ENCODE measurements at regions not wholly inside any gene's neighbourhood (a gene's known extent, or its start where the extent isn't known, plus 50 kb on each side); places are given as distances from the start of the nearest gene placed in this dataset.
"Not testable (repeated sequence)": the region's sequence is repeated elsewhere in the genome, so short reads cannot be mapped to it uniquely, and the experiment has no call there.

- no peak for DNase-seq (ENCODE audit: low spot score)
Observed at GRCh38 chr2:35160871-35161270, 1194.7 kb upstream of the CRIM1 start.

DNA sequence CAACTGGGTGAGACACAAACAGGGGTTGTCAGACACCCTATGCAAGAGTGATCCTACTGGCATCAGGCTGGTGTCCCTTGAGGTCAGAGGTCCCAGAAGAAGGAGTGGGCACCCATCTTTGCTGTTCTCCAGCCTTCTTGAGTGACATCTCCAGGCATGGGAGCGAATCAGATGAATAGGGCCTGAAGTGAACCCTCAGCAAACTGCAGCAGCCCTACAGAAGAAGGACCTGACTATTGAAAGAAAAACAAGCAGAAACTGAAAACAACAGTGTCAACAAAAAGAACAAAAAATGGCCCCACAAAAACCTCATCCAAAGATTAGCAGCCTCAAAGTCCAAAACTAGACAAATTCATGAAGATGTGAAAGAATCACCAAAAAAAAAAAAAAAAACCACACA lies 1229.7 kb upstream of the CRIM1 start:
- no peak for DNase-seq (ENCODE audit: low spot score)

- no peak for DNase-seq (ENCODE audit: low spot score)
Observed at GRCh38 chr2:35125278-35125677, 1230.3 kb upstream of the CRIM1 start.

DNA sequence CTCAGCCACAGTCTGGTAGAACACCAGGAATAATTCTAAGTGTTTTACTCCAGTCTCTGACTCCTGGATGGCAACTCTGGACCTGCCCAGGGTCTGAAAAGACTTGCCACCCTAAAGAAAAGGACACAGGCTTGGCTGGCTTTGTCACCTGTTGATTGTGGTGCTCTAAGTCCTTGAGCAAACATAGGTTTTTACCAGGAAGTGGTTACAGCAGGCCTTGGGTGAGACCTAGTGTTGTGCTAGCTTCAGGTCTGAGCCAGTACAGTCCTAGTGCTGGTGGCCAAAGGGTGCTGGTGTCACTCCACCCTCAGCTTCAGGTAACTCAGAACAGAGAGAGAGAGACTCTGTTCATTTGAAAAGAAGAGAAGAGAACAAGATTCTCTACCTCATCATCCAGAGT lies 1239.4 kb upstream of the CRIM1 start:
- DNase-seq (ENCODE audit: low spot score) = no peak

- no peak for DNase-seq (ENCODE audit: low spot score)
Observed at GRCh38 chr2:35114765-35115164, 1240.8 kb upstream of the CRIM1 start.

GRCh38 chr2:35112367-35112766 lies 1243.2 kb upstream of the CRIM1 start:
- not testable (repeated sequence) for DNase-seq (ENCODE audit: low spot score)

DNA sequence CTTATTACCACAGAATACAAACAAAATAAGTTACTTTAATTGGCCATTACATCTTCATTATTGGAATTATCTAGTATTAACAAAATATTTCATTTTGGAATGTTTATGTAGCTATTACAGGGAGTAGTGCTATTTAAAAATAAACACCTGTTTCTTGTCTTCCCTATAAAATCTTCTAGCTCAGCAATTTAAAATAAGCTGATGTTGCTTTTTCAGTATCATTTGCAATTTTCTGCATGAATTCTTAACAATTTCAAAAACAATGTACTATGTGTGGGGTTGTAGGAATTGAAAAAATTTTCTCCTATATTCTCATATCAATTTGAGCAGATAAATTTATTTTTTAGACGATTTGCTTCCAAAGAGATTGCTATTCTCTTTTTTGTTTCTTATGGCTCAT lies 1251.3 kb upstream of the CRIM1 start:
- no peak for DNase-seq (ENCODE audit: low spot score)

- DNase-seq (ENCODE audit: low spot score) = peak; percentile 7
Observed at GRCh38 chr2:35099342-35099741, 1256.2 kb upstream of the CRIM1 start.

GRCh38 chr2:35082072-35082471 lies 1273.5 kb upstream of the CRIM1 start:
- no peak for DNase-seq (ENCODE audit: low spot score)

GRCh38 chr2:35081622-35082015 lies 1274.0 kb upstream of the CRIM1 start:
- DNase-seq (ENCODE audit: low spot score) = no peak

GRCh38 chr2:35081001-35081621 lies 1274.5 kb upstream of the CRIM1 start:
- DNase-seq (ENCODE audit: low spot score) = no peak

GRCh38 chr2:35080231-35080910 lies 1275.2 kb upstream of the CRIM1 start:
- DNase-seq (ENCODE audit: low spot score) = no peak

DNA sequence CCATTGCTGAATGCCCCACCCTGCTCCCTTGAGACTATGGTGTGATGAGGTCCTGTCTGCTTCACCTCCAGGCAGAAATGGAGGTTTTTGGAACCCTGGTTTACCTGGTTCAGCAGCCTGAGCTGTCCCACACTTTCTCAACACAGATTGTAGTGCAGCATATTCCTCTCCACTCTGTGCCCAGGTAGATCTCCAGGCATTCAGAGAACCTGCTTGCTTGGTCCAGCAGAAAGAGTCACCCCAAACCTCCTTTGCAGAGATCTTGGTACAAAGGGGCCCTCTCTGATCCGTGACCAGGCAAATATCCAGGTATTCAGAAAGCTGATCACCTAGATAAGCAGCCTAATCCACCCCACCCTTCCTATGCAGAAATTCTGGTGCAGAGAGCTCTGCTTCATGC lies 1288.2 kb upstream of the CRIM1 start:
- no peak for DNase-seq (ENCODE audit: low spot score)

- DNase-seq (ENCODE audit: low spot score) = no peak
Observed at GRCh38 chr2:35063836-35064235, 1291.7 kb upstream of the CRIM1 start.

- DNase-seq (ENCODE audit: low spot score) = no peak
Observed at GRCh38 chr2:35035883-35036282, 1319.7 kb upstream of the CRIM1 start.

DNA sequence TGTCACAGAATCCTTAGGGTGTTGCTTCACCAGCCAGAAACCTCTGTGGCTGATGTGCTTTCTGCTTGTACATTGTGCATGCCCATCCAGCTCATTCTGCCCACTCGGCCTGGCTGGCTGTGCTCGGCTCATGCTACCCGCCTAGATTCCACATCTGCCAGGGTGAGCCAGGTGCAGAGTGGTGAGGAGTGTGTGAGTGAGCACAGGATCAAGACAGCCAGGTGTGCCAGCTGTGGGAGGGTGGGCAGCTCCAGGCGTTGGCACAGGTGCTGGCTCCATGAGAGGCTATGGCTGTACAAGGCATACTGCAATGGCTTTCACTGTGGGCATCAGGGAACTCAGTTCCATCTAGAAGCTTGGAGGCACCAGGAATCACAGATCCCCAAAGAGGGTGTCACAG lies 1321.8 kb upstream of the CRIM1 start:
- DNase-seq (ENCODE audit: low spot score) = no peak

DNA sequence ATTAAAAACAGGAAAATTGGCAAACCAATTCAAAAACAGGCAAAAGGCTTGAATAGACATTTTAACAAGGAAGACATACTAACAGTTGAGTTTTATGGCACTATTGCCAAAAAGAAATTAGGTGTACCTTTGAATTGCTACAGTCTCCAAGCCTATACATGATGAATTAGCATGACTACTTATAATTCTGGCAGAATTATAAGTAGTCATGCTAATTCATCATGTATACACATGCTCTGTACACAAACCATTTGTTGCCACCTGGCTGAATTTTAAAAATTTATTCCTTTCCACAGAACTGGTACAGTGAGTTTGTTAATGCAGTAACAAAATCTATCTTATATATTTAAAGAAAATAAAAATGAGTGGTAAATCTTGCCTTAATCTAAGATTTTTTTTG lies 1332.0 kb upstream of the CRIM1 start:
- no peak for DNase-seq (ENCODE audit: low spot score)

DNA sequence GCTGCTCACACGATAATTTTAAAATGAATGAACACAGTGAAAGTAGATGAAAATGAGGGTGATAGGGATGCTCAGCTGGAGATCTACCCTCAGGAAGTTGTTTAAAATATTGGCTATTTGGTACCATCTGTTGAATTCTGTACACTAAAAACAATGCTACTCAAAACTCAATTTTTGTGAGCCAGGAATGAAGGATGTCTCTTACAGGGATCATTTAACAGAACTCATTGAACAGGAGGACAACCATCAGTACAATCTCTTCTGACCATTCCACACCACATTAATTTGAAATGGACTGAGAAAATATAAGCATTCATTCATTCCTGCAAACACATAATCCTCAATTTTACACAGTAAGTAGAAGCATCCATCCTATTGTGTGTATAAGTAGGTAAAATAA lies 1355.1 kb upstream of the CRIM1 start:
- DNase-seq (ENCODE audit: low spot score) = no peak

DNA sequence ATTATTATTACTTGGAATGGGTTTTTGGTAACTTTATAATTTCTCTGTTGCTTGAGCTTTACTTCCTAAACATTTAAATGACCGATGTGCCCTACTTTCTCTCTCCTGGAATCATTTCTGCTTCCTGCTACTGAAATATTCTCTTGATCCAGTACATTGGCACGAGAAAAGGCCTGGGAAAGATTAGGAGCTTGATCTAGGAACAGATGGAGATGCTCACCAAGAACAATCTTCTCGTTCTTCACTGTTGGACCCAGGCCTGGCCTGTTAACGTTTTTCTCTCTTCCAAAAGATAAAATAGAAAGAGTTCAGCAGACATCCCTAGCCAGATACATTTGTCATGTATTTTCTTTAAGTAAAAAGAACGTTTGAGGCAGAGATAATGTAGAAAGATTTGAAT lies 1356.8 kb upstream of the CRIM1 start:
- DNase-seq (ENCODE audit: low spot score) = peak; percentile 22

DNA sequence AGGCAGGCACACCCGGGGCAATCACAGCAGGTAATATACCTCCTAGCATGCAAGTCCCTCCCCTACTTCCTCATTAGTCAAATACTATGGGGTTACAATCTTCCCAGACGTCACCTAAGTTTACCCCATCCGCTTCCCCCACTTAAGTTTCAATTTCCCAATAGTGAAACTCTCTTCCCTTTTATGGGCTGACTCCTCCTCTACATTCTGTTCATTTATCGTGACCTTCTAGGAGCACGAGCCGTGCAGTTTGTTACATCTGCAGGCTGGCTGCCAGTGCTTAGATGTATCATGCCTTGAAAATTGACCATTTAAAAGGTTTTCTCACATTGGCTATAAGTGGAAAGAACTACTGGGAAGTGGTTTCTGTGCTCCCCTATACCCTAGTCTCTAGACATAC lies 1357.8 kb upstream of the CRIM1 start:
- peak; percentile 7 for DNase-seq (ENCODE audit: low spot score)

DNA sequence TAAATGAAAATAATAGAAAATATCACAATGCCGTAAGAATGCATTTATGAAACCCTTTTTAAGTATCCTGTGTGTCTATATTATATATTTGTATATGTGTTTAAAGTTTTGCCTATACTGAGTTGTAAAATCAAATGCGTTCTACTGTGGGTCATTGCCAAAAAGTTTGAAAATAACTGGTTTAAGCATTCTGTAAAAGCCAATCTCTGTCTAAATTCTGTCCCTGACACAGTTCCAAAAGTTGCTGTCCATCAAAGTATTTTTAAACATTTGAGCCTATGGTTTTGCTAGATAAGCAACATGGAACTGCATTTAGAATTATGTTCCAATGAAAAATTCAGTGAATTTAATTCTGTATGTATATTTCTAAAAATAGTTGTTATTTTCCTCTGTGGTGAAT lies 1360.4 kb upstream of the CRIM1 start:
- DNase-seq (ENCODE audit: low spot score) = no peak

DNA sequence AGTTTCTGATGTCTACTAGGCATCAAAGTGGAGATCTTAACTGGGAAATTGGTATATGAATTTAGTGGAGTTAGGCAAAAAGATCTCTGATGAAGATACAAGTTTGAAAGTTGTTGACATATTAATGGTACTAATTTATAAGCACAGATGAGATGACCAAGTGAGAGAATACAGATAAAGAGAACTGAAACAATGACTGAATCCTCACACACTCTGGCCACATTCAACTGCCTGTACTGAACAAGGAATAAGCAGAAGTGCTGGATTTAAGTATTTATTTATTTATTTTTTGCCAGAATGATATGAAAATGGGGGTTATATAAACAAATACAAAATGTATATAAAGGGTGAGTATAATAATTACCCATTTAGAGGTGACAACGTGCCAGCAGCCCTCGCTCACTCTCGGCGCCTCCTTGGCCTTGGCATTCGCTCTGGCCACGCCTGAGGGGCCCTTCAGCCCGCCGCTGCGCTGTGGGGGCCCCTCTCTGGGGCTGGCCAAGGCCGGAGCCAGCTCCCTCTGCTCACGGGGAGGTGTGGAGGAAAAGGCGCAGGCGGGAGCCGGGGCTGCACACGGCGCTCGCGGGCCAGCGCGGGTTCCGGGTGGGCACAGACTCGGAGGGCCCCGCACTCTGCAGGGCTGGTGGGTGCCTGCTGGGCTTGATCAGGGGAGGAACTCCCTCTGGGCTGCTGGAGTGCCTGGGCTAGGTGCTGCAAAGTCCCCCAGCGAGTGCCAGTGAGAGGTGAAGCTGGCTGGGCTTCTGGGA lies 1363.9 kb upstream of the CRIM1 start:
- no peak for DNase-seq (ENCODE audit: low spot score)

- DNase-seq (ENCODE audit: low spot score) = no peak
Observed at GRCh38 chr2:34985474-34985873, 1370.1 kb upstream of the CRIM1 start.
